ENCODE measurements at regions not wholly inside any gene's neighbourhood (a gene's known extent, or its start where the extent isn't known, plus 50 kb on each side); places are given as distances from the start of the nearest gene placed in this dataset.

- no peak for TF ChIP-seq CTCF (IDR thresholded peaks at IDR 0.05; ENCODE audit: borderline replicate concordance, extremely low read depth, low read length, poor library complexity, severe bottlenecking)
- no peak for TF ChIP-seq EZH2 (IDR thresholded peaks at IDR 0.05; ENCODE audit: borderline replicate concordance, low read depth, low read length, severe bottlenecking)
Measured at GRCh38 chr4:181959121-181959520, 284.1 kb upstream of the TENM3 start.
